Lower leg skin (tissue), 4 donors: ENCODE measurements at regions not wholly inside any gene's neighbourhood (a gene's known extent, or its start where the extent isn't known, plus 50 kb on each side); places are given as distances from the start of the nearest gene placed in this dataset.

Experiments
- DNase-seq, 2 donors: peaks; one replicate each; pipeline ENCODE4 v3.0.0-alpha.2; 2019; ENCODE audit warnings: low spot score in 2 of 2
- H3K4me3 ChIP-seq: fragments of 200-600 bp; sonication (generic); 2 replicates; pipeline ENCODE4 v1.5.1; 2017; ENCODE audit warnings: mild to moderate bottlenecking, low read depth; ENCODE audit not compliant: poor library complexity, severe bottlenecking
- CTCF ChIP-seq, 3 donors: fragments of 450-650 bp; IDR thresholded peaks; one replicate each; pipeline ENCODE4 v1.5.1; 2016; ENCODE audit warnings: antibody characterized with exemption in 3 of 3, mild to moderate bottlenecking in 3 of 3, moderate library complexity in 2 of 3
- POLR2A ChIP-seq, 2 donors: fragments of 450-650 bp; IDR thresholded peaks; one replicate each; pipeline ENCODE4 v1.6.1; 2016 to 2017; ENCODE audit warnings: antibody characterized with exemption in 2 of 2, mild to moderate bottlenecking in 1 of 2, moderate library complexity in 1 of 2
- WGBS, 2 donors: methylation state at CpG; one replicate each; pipeline ENCODE4 v1.1.5; 2018; 5-methylcytosine and 5-hydroxymethylcytosine counted together
- intact Hi-C: fragments of 100-400 bp; cut with DNase I; formaldehyde crosslinking; loops from one replicate; pipeline ENCODE4 v1.15.0; 2023; ENCODE audit warnings: low total_unique reads

- intact Hi-C loops, result no loop called here
- no peak for DNase-seq
- no peak overlapping the region for H3K4me3 ChIP-seq
- TF ChIP-seq CTCF (IDR thresholded peaks at IDR 0.05), result no peak
- TF ChIP-seq POLR2A (IDR thresholded peaks at IDR 0.05), result no peak
Observed at GRCh38 chr3:148435534-148435933, 262.2 kb upstream of the AGTR1 start.

- no peak for TF ChIP-seq CTCF (IDR thresholded peaks at IDR 0.05)
- TF ChIP-seq POLR2A (IDR thresholded peaks at IDR 0.05), result no peak
- 52 to 81% methylated on average over 3 of the region's 3 CpGs for WGBS, 2 donors
- intact Hi-C loops, result no loop called here
- H3K4me3 ChIP-seq, result no peak overlapping the region
- no peak for DNase-seq
Observed at GRCh38 chr3:148439254-148439822, 258.4 kb upstream of the AGTR1 start.

GRCh38 chr3:148441191-148441590 lies 256.5 kb upstream of the AGTR1 start:
- TF ChIP-seq CTCF (IDR thresholded peaks at IDR 0.05) (no peak), POLR2A (IDR thresholded peaks at IDR 0.05) (no peak)
- intact Hi-C loops, result no loop called here
- WGBS, 2 donors, result 62 to 69% methylated on average over 1 of the region's 1 CpG

GRCh38 chr3:148450819-148451218 lies 246.9 kb upstream of the AGTR1 start:
- TF ChIP-seq CTCF (IDR thresholded peaks at IDR 0.05) (no peak), POLR2A (IDR thresholded peaks at IDR 0.05) (no peak)
- no peak for DNase-seq
- intact Hi-C loops, result no loop called here
- 54 to 58% methylated on average over 5 of the region's 5 CpGs for WGBS, 2 donors
- no peak overlapping the region for H3K4me3 ChIP-seq

More at GRCh38 chr3:148441191-148441590, 256.5 kb upstream of the AGTR1 start:
- H3K4me3 ChIP-seq, result no peak overlapping the region
- no peak for DNase-seq

- no peak for TF ChIP-seq CTCF (IDR thresholded peaks at IDR 0.05)
- TF ChIP-seq POLR2A (IDR thresholded peaks at IDR 0.05), result no peak
- intact Hi-C loops, result no loop called here
- no peak for DNase-seq
- no peak overlapping the region for H3K4me3 ChIP-seq
Observed at GRCh38 chr3:148451969-148452368, 245.7 kb upstream of the AGTR1 start.

- TF ChIP-seq POLR2A (IDR thresholded peaks at IDR 0.05) (no peak), CTCF (IDR thresholded peaks at IDR 0.05) (no peak)
- no peak overlapping the region for H3K4me3 ChIP-seq
- intact Hi-C loops, result no loop called here
- WGBS, 2 donors, result 57 to 60% methylated on average over 3 of the region's 3 CpGs
- DNase-seq, result no peak
Observed at GRCh38 chr3:148453781-148454191, 243.9 kb upstream of the AGTR1 start.
